ENCODE measurements at regions not wholly inside any gene's neighbourhood (a gene's known extent, or its start where the extent isn't known, plus 50 kb on each side); places are given as distances from the start of the nearest gene placed in this dataset.

- no peak for DNase-seq
- 89 to 96% (median 95%) methylated on average over 2 of the region's 2 CpGs for WGBS, 3 donors
- Histone ChIP-seq H3K36me3 (ENCODE audit: insufficient read depth in 1 of 2, low read depth in 1 of 2) (no peaks in the 10 kb centered on the region), H3K27ac (no peak overlapping the region), H3K27me3 (ENCODE audit: insufficient read depth in 3 of 3, low read length in 2 of 3) (no peaks in the 10 kb centered on the region), H3K4me1 (no peaks in the 10 kb centered on the region), H3K4me3 (no peak overlapping the region), H3K9me3 (no peaks in the 10 kb centered on the region)
- ATAC-seq = no peak
- intact Hi-C loops (cut with DNase I) = no loop called here
- no peak for TF ChIP-seq CTCF (IDR thresholded peaks at IDR 0.05)
These were observed 311.7 kb upstream of the FMN2 start for GRCh38 chr1:239779962-239780361.

- TF ChIP-seq CTCF (IDR thresholded peaks at IDR 0.05) = no peak
- 28 to 40% (median 30%) methylated on average over 3 of the region's 3 CpGs for WGBS, 3 donors
- no peak for DNase-seq
- no peak for ATAC-seq
- Histone ChIP-seq H3K27ac (no peak overlapping the region), H3K4me1 (no peaks in the 10 kb centered on the region), H3K4me3 (no peak overlapping the region), H3K36me3 (ENCODE audit: insufficient read depth in 1 of 2, low read depth in 1 of 2) (no peaks in the 10 kb centered on the region), H3K9me3 (no peaks in the 10 kb centered on the region), H3K27me3 (ENCODE audit: insufficient read depth in 3 of 3, low read length in 2 of 3) (no peaks in the 10 kb centered on the region)
- intact Hi-C loops (cut with DNase I) = no loop called here
These were observed 306.8 kb upstream of the FMN2 start for GRCh38 chr1:239784896-239785295.

GRCh38 chr1:239785576-239785975 is 306.1 kb upstream of the FMN2 start:
- intact Hi-C loops (cut with DNase I) = no loop called here
- no peaks in the 10 kb centered on the region for H3K27me3 ChIP-seq (ENCODE audit: insufficient read depth in 3 of 3, low read length in 2 of 3)
- H3K9me3 ChIP-seq = no peaks in the 10 kb centered on the region
- H3K27ac ChIP-seq = no peak overlapping the region
- no peak for ATAC-seq
- H3K4me3 ChIP-seq = no peak overlapping the region
- H3K4me1 ChIP-seq = no peaks in the 10 kb centered on the region
- TF ChIP-seq CTCF (IDR thresholded peaks at IDR 0.05) = no peak
- no peak for DNase-seq
- H3K36me3 ChIP-seq (ENCODE audit: insufficient read depth in 1 of 2, low read depth in 1 of 2) = no peaks in the 10 kb centered on the region
- 34 to 43% (median 35%) methylated on average over 1 of the region's 1 CpG for WGBS, 3 donors

- Histone ChIP-seq H3K9me3 (no peaks in the 10 kb centered on the region), H3K4me3 (no peak overlapping the region), H3K27ac (no peak overlapping the region), H3K4me1 (no peaks in the 10 kb centered on the region), H3K27me3 (ENCODE audit: insufficient read depth in 3 of 3, low read length in 2 of 3) (no peaks in the 10 kb centered on the region), H3K36me3 (ENCODE audit: insufficient read depth in 1 of 2, low read depth in 1 of 2) (no peaks in the 10 kb centered on the region)
- no peak for DNase-seq
- ATAC-seq = no peak
- no peak for TF ChIP-seq CTCF (IDR thresholded peaks at IDR 0.05)
- intact Hi-C loops (cut with DNase I) = no loop called here
- 82 to 90% (median 87%) methylated on average over 10 of the region's 10 CpGs for WGBS, 3 donors
These were observed 305.2 kb upstream of the FMN2 start for GRCh38 chr1:239786464-239786863.

- H3K27me3 ChIP-seq (ENCODE audit: insufficient read depth in 3 of 3, low read length in 2 of 3) = no peaks in the 10 kb centered on the region
- DNase-seq (no peak), ATAC-seq (no peak)
- no peak for TF ChIP-seq CTCF (IDR thresholded peaks at IDR 0.05)
- intact Hi-C loops (cut with DNase I) = no loop called here
- H3K27ac ChIP-seq = no peak overlapping the region
- H3K4me3 ChIP-seq = no peak overlapping the region
- no peaks in the 10 kb centered on the region for H3K9me3 ChIP-seq
- H3K36me3 ChIP-seq (ENCODE audit: insufficient read depth in 1 of 2, low read depth in 1 of 2) = no peaks in the 10 kb centered on the region
- H3K4me1 ChIP-seq = no peaks in the 10 kb centered on the region
These were observed 299.5 kb upstream of the FMN2 start for GRCh38 chr1:239792157-239792556.
